SK-N-SH (cell line): ENCODE measurements at regions not wholly inside any gene's neighbourhood (a gene's known extent, or its start where the extent isn't known, plus 50 kb on each side); places are given as distances from the start of the nearest gene placed in this dataset.

Source experiments
- RFX5 ChIP-seq: IDR thresholded peaks from 2 replicates; pipeline ENCODE4 v1.6.1; 2012; ENCODE audit warnings: mild to moderate bottlenecking, improper control_type of control experiment, low read length
- SIN3A ChIP-seq: IDR thresholded peaks from 2 replicates; pipeline ENCODE4 v1.6.1; 2012; ENCODE audit warnings: low read depth, mild to moderate bottlenecking, low read length, moderate library complexity, borderline replicate concordance
- USF2 ChIP-seq: fragments of 150-350 bp; IDR thresholded peaks from 2 replicates; pipeline ENCODE4 v1.6.1; 2017; ENCODE audit warnings: antibody characterized with exemption, low read length, low read depth, borderline replicate concordance
- TF ChIP-seq, protein P1 (sequence below): fragments of 200-600 bp; sonication (generic); IDR thresholded peaks from 2 replicates; pipeline ENCODE4 v1.6.1; 2017; ENCODE audit warnings: antibody characterized with exemption, mild to moderate bottlenecking, moderate library complexity

GRCh38 chr5:126055348-126055729 is 367.9 kb upstream of the GRAMD2B start:
- TF ChIP-seq USF2 = no peak
- TF ChIP-seq SIN3A = no peak
- no peak for TF ChIP-seq RFX5
- TF ChIP-seq, protein P1, sequence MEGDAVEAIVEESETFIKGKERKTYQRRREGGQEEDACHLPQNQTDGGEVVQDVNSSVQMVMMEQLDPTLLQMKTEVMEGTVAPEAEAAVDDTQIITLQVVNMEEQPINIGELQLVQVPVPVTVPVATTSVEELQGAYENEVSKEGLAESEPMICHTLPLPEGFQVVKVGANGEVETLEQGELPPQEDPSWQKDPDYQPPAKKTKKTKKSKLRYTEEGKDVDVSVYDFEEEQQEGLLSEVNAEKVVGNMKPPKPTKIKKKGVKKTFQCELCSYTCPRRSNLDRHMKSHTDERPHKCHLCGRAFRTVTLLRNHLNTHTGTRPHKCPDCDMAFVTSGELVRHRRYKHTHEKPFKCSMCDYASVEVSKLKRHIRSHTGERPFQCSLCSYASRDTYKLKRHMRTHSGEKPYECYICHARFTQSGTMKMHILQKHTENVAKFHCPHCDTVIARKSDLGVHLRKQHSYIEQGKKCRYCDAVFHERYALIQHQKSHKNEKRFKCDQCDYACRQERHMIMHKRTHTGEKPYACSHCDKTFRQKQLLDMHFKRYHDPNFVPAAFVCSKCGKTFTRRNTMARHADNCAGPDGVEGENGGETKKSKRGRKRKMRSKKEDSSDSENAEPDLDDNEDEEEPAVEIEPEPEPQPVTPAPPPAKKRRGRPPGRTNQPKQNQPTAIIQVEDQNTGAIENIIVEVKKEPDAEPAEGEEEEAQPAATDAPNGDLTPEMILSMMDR = no peak
